ENCODE measurements at regions not wholly inside any gene's neighbourhood (a gene's known extent, or its start where the extent isn't known, plus 50 kb on each side); places are given as distances from the start of the nearest gene placed in this dataset.

DNA sequence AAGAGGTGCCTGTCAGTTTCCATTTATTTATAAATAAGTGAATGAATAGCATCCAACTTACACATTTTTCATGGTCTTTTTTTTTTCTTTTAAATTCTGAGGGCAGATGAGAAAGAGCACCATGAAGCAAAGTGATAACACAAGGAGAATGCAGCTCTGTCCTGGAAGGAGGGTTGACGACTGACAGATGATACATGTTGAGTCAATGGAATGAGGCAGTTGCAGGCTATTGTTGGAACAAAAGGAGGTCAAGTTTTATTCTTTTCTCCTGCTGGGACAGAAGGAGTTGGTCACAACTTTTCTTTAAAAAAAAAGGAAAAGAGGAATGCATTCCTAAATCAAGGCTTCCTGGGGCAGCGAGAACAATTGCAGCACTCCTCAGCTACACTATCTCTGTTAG is 119.9 kb upstream of the PLEKHG7 start:
- DNase-seq (ENCODE audit: low read depth), result peak; percentile 28

DNA sequence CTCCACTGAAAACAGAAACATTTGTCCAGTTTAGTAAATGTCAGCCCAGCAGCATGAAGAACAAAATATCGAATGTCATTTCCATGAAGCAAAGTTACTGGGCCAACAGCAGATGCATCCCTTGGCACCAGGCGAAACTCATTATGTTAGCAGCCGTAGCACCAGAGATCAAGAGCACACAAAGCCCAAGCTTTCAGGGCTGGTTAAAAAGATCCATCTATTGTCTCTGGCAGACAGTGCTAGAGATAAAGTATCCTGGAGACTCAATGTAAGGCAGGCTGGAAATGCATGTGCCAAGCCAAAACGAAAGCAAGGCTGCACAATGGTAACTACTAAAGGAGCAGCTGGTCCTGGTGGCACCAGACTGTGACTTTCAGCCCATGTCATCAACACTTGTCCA is 120.3 kb upstream of the PLEKHG7 start:
- no peak for DNase-seq (ENCODE audit: low read depth)

- no peak for DNase-seq (ENCODE audit: low read depth)
These were observed 121.2 kb upstream of the PLEKHG7 start for GRCh38 chr12:92581604-92582003.

DNA sequence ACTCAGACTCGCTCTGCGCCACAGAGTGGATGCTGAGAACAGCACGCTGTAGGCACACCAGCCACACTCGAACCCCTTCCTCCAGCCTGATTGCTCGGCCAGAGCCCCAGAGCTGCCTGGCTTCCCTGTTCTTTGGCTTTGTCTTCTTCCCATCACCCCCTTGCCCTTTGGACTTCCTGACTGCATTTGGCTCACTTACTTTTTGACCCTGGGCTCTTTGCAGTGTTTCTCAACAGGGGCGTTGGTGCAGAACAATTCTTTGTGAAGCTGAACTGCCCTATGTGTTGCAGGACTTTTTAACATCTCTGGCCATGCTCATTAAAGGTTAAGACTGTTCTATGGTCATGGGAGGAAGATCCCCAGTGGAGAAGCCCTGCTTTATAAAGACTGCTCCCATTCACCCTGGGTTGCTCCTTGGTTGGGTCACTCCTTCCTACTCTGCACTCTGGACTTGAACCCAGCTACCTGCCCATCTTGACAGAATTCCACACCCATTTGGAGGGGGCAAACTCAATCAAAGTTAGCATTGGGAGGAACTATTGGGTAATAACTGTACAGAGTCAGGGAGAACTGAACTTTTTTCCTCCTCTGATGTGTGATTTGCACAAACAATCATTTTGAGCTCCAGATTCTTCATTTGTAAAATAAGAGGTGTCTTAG is 127.7 kb upstream of the PLEKHG7 start:
- no peak for DNase-seq (ENCODE audit: low read depth)

DNA sequence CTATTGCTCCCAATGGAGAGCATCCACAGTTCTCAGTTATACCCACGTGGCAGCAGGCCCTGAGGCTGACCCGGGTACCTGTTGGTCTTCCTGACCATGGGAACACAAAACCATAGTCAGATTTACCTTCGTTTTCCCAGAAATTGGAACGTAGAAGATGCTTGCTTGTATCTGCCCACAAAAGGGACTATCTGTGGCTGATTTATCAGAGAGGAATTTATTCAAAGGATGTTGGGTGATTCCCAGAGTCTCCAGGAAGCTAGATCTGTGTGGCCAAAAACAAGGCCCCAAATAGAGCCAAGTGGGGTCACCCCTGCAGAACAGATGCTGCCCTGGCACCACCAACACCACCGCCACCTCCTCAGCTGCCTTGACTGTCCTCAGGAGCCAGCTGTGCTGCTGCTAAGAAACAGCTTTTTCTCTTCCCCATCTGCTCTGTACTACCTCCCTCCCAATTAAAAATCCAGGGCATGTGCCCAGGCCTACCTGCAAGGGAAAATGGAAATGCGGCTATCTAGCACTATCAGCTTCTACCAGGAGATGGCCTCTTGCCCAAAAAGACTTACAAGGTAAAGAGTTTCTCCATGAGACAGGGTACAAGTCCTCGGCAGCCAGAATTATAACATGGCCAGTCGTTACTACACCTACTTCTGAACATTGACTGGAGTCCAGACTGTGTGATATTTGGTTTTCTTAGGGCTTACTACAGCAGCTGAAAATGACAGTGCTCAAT is 128.6 kb upstream of the PLEKHG7 start:
- peak; percentile 34 for DNase-seq (ENCODE audit: low read depth)

DNA sequence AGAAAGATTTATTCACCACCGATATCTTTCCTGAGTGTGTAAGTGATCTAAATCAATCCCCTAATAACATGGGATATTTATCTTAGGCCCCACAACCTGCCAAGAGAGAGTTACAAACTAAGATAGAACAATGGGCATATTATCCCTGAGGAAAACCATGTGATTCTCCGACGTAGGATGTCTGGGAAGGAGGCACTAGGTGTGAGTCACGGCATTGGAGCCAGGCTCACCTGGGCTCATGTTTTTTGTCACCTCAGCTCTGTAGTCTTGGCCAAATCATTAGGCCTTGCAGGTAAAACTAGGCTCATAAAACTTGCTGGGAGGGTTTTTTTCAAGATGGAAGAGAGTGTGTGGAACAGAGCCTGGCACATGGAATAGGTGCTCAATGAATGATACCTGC is 129.7 kb upstream of the PLEKHG7 start:
- no peak for DNase-seq (ENCODE audit: low read depth)

DNA sequence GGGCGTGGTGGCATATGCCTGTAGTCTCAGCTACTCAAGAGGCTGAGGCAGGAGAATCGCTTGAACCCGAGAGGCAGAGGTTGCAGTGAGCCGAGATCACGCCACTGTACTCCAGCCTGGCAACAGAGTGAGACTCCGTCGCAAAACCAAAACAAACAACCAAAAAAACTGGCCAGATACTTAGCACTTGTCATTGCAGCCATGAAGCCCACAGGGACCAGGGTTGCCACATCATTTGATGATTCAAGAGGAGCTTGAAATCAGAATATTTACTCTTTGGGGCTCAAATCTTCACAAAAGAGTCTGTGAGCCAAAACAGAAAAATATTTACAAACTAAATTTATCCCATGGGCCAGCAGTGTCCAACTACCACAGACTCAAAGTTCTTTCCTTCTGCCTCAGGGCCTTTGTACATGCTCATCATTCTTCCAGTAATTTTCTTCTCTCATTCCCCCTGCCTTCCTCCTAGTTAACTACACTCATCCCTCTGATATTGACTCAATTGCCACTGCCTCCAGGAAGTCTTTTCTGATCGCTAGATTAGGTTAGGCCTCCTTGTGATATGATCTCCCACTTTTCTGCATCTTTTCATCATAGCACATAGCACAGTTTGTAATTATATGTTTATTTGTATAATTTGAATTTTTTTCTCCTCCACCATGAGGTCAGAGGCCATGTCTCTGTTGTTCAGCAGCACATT is 130.8 kb upstream of the PLEKHG7 start:
- DNase-seq (ENCODE audit: low read depth), result no peak

- no peak for DNase-seq (ENCODE audit: low read depth)
These were observed 131.6 kb upstream of the PLEKHG7 start for GRCh38 chr12:92571169-92571568.

DNA sequence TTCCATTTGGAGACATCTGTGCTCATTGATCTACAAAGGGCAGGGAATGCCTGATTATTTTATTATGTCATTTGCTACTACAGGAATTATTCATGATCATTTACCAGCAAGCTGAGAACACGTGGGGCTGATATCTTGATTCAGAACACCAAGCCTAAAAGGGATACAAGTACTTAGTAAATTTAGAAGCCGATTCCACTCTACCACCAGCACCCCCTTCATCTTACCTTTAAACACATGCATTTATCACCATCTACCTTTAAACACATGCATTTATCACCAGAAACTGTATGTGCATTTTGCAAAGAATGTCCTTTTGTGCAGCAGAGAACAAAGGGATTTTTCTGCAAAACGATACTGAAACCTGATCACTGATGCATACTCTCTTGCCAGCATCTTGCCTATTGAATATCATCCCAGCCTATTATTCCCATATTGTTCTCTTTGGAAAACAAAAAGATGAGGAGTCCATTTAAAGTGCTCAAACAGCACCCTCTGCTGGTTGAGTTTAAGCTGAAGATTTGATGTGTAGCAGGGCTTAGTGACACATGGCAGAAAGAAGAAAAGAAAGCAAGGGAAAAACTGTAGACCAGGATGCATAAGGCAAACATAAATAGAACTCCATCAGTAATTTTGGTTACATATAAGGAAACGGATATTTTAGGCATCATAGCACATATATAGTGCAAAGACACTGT is 132.6 kb upstream of the PLEKHG7 start:
- peak; percentile 78 for DNase-seq (ENCODE audit: low read depth)

DNA sequence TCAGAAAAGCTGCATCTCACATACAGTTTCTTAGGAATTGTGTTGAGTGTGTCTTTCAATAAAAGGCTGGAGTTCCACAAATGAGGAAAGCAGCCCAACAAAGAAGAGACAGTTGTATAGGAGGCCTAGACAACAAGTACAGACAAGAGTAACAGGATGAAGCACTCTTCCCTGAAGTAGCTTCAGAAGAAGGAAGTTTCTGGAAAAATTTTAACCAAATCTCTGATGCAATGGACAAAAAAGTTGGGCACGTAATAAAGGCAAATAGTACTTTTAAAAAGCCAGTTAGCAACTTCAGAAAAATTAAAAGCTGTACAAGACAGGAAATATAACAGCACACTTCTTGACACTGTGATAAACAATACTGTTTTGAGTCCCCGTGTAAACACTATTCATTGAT is 134.1 kb upstream of the PLEKHG7 start:
- DNase-seq (ENCODE audit: low read depth), result no peak

- DNase-seq (ENCODE audit: low read depth), result no peak
These were observed 136.3 kb upstream of the PLEKHG7 start for GRCh38 chr12:92566448-92567019.

- no peak for DNase-seq (ENCODE audit: low read depth)
These were observed 139.0 kb upstream of the PLEKHG7 start for GRCh38 chr12:92563819-92564218.

GRCh38 chr12:92562063-92562734 is 140.6 kb upstream of the PLEKHG7 start:
- DNase-seq (ENCODE audit: low read depth), result no peak

GRCh38 chr12:92561543-92561899 is 141.3 kb upstream of the PLEKHG7 start:
- no peak for DNase-seq (ENCODE audit: low read depth)

DNA sequence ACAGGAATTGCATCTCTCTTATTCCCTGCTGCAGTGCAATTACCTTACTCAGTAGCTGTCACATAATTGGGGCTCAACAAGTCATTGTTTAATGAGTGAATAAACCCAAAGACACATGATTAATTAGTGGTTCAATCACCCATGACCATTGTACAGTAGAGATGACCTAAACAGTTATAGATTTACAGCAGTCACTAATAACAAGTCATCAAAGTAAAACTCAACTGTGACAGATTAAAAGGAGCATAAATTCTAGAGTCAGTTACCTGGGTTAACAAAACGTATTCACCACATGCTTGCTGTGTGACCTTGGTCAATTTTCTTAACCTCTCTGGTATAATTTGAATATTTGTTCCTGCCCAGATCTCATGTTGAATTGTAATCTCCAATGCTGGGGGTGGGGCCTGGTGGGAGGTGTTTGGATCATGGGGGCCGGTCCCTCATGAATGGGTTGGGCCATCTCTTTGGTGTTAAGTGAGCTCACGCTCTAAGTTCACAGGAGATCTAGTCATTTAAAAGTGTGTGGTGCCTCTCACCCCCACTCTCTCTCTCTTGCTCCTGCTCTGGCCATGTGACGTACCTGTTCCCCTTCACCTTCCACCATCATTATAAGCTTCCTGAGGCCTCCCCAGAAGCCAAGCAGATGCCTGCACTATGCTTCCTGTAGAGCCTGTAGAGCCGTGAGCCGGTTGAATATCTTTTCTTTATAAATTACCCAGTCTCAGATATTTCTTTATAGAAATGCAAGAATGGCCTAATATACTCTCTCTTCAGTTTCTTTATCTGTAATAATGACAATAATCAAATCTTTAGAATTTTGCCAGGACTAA is 141.9 kb upstream of the PLEKHG7 start:
- no peak for DNase-seq (ENCODE audit: low read depth)

GRCh38 chr12:92558806-92559205 is 144.0 kb upstream of the PLEKHG7 start:
- DNase-seq (ENCODE audit: low read depth), result peak; percentile 51

DNA sequence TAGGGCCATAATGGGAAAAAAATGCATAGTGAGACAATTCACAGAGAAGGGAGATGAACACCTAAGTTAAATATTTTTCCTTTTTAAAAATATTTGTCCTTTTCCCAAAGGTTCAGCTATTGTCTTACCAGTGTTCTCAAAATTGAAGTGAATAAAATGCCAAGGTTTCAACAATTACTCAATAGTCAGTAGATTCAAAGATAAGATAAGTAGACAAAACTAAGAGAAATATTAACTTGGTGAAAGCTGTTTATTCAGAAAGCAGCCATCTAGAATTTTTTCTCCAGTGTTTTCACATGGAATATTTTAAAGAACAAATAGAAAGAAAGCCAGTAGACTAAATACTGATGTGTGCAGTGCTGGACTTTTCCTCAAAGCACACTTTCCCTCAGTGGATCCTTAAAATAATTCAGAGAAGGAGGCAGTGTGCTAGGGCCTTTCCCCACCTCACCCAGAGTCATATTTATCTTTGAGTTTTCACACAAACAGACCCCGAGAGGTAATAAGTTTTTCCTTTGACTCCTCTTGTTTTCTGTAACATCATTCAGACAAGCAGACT is 144.5 kb upstream of the PLEKHG7 start:
- DNase-seq (ENCODE audit: low read depth), result no peak

- no peak for DNase-seq (ENCODE audit: low read depth)
These were observed 145.4 kb upstream of the PLEKHG7 start for GRCh38 chr12:92557422-92557724.

GRCh38 chr12:92556637-92557421 is 146.0 kb upstream of the PLEKHG7 start:
- DNase-seq (ENCODE audit: low read depth), result no peak

Data from HT1080 (cell line).